RWPE2 (cell line): ENCODE measurements at regions not wholly inside any gene's neighbourhood (a gene's known extent, or its start where the extent isn't known, plus 50 kb on each side); places are given as distances from the start of the nearest gene placed in this dataset.
A peak's percentile ranks its signal among the peaks of the same experiment; 100 is the strongest.
"Not testable (repeated sequence)": the region's sequence is repeated elsewhere in the genome, so short reads cannot be mapped to it uniquely, and the experiment has no call there.

ENCODE experiments used
- ATAC-seq: fragments of 200-7000 bp; cut with Tn5 transposase; 3 replicates; pipeline ENCODE4 v1.9.1; 2021; ENCODE audit warnings: low read depth
- DNase-seq: peaks from one replicate; pipeline ENCODE4 v3.0.0-alpha.2; 2020; ENCODE audit warnings: low spot score
- H3K27ac ChIP-seq: fragments of 450-650 bp; 2 replicates; pipeline ENCODE4 v1.5.1; 2017; ENCODE audit warnings: mild to moderate bottlenecking; ENCODE audit not compliant: poor library complexity, severe bottlenecking
- H3K27me3 ChIP-seq: fragments of 250-450 bp; sonication (Bioruptor Pico); 2 replicates; pipeline ENCODE4 v1.5.1; 2021; ENCODE audit warnings: mild to moderate bottlenecking, moderate library complexity; ENCODE audit not compliant: insufficient read depth, poor library complexity, severe bottlenecking
- H3K36me3 ChIP-seq: fragments of 250-450 bp; sonication (Bioruptor Pico); 2 replicates; pipeline ENCODE4 v1.5.1; 2020; ENCODE audit warnings: low read depth, mild to moderate bottlenecking, moderate library complexity
- H3K4me1 ChIP-seq: fragments of 250-450 bp; sonication (Bioruptor Pico); 2 replicates; pipeline ENCODE4 v1.5.1; 2021; ENCODE audit warnings: mild to moderate bottlenecking, moderate library complexity; ENCODE audit not compliant: insufficient read depth, poor library complexity, severe bottlenecking
- H3K4me3 ChIP-seq: fragments of 250-450 bp; sonication (Bioruptor Pico); 2 replicates; pipeline ENCODE4 v1.5.1; 2021; ENCODE audit warnings: mild to moderate bottlenecking, moderate library complexity; ENCODE audit not compliant: severe bottlenecking
- H3K9me3 ChIP-seq: fragments of 250-450 bp; sonication (Bioruptor Pico); 2 replicates; pipeline ENCODE4 v1.5.1; 2021; ENCODE audit warnings: mild to moderate bottlenecking, moderate library complexity; ENCODE audit not compliant: severe bottlenecking
- CTCF ChIP-seq: fragments of 450-650 bp; IDR thresholded peaks from one replicate; pipeline ENCODE4 v1.5.1; 2017; ENCODE audit warnings: mild to moderate bottlenecking, moderate library complexity; ENCODE audit not compliant: poor library complexity, severe bottlenecking

- no peak for DNase-seq
- Histone ChIP-seq H3K4me1 (no peaks in the 10 kb centered on the region), H3K27me3 (no peaks in the 10 kb centered on the region), H3K27ac (no peak overlapping the region), H3K4me3 (no peak overlapping the region), H3K36me3 (no peaks in the 10 kb centered on the region), H3K9me3 (peaks cover 10% of the 10 kb centered on the region)
- TF ChIP-seq CTCF, result no peak
- ATAC-seq, result no peak
These were observed 747.0 kb upstream of the TPTE start for GRCh38 chr21:9774347-9774746.

GRCh38 chr21:9774901-9775593 lies 746.3 kb upstream of the TPTE start:
- not testable (repeated sequence) for H3K36me3 ChIP-seq, DNase-seq, ATAC-seq, H3K4me3 ChIP-seq, H3K9me3 ChIP-seq, H3K27ac ChIP-seq, H3K27me3 ChIP-seq, H3K4me1 ChIP-seq

GRCh38 chr21:9775877-9776276 lies 745.5 kb upstream of the TPTE start:
- not testable (repeated sequence) for H3K27me3 ChIP-seq, H3K4me3 ChIP-seq, H3K36me3 ChIP-seq, ATAC-seq, H3K27ac ChIP-seq, DNase-seq, H3K4me1 ChIP-seq
- H3K9me3 ChIP-seq, result peaks cover 12% of the 10 kb centered on the region

- not testable (repeated sequence) for ATAC-seq, H3K36me3 ChIP-seq, H3K4me1 ChIP-seq, DNase-seq, H3K4me3 ChIP-seq, H3K27me3 ChIP-seq, H3K27ac ChIP-seq
- peaks cover 13% of the 10 kb centered on the region for H3K9me3 ChIP-seq
These were observed 744.9 kb upstream of the TPTE start for GRCh38 chr21:9776286-9777020.

DNA sequence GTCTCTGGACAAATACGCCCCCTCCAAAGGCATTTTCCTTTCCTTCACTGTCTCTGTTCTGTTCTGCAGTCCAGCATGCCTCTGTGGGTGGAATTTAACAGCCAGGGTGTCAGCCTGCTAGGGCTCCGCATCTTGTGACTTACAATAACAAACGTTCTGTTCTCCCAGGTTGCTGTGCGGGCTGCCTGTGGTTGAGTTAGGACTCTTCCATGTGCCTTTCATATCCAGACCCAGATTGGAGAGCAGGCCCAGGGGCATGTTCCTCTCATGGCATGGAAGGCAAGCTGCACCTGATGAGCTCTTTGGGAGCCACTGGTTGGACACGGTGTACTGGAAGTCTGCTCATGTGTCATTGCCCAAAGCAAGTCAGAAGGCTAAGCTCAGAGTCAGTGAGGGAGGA lies 742.8 kb upstream of the TPTE start:
- not testable (repeated sequence) for H3K4me1 ChIP-seq, H3K4me3 ChIP-seq, ATAC-seq, H3K27me3 ChIP-seq, H3K27ac ChIP-seq, DNase-seq, H3K36me3 ChIP-seq
- peaks cover 20% of the 10 kb centered on the region for H3K9me3 ChIP-seq

- no peak overlapping the region for H3K4me3 ChIP-seq
- peaks cover 8% of the 10 kb centered on the region for H3K4me1 ChIP-seq
- H3K36me3 ChIP-seq, result no peaks in the 10 kb centered on the region
- TF ChIP-seq CTCF, result no peak
- H3K9me3 ChIP-seq, result peaks cover 21% of the 10 kb centered on the region
- H3K27me3 ChIP-seq, result no peaks in the 10 kb centered on the region
- no peak for ATAC-seq
- DNase-seq, result no peak
- H3K27ac ChIP-seq, result no peak overlapping the region
These were observed 740.9 kb upstream of the TPTE start for GRCh38 chr21:9780441-9780937.

GRCh38 chr21:9783587-9783986 lies 737.8 kb upstream of the TPTE start:
- H3K4me1 ChIP-seq, H3K27me3 ChIP-seq, DNase-seq, H3K4me3 ChIP-seq, H3K36me3 ChIP-seq: not testable (repeated sequence)
- ATAC-seq, result peak; percentile 56
- peaks cover 13% of the 10 kb centered on the region for H3K9me3 ChIP-seq
- H3K27ac ChIP-seq, result peak overlapping the region; percentile 37

- H3K27ac ChIP-seq, H3K4me1 ChIP-seq, H3K27me3 ChIP-seq: not testable (repeated sequence)
These were observed 737.2 kb upstream of the TPTE start for GRCh38 chr21:9784201-9784600.

GRCh38 chr21:9786092-9786491 lies 735.3 kb upstream of the TPTE start:
- ATAC-seq, result not testable (repeated sequence)

More at GRCh38 chr21:9784201-9784600, 737.2 kb upstream of the TPTE start:
- H3K4me3 ChIP-seq, H3K36me3 ChIP-seq, DNase-seq, ATAC-seq: not testable (repeated sequence)
- H3K9me3 ChIP-seq, result peaks cover 13% of the 10 kb centered on the region

More at GRCh38 chr21:9786092-9786491, 735.3 kb upstream of the TPTE start:
- H3K9me3 ChIP-seq, result peaks cover 10% of the 10 kb centered on the region
- not testable (repeated sequence) for H3K27ac ChIP-seq, H3K4me3 ChIP-seq, H3K36me3 ChIP-seq, DNase-seq, H3K4me1 ChIP-seq, H3K27me3 ChIP-seq
